ENCODE measurements at regions not wholly inside any gene's neighbourhood (a gene's known extent, or its start where the extent isn't known, plus 50 kb on each side); places are given as distances from the start of the nearest gene placed in this dataset.

- no peak overlapping the region for H3K4me3 ChIP-seq (ENCODE audit: low read depth, low read length)
- no peaks in the 10 kb centered on the region for H3K27me3 ChIP-seq (ENCODE audit: control insufficient read depth, insufficient read depth, low read length)
- TF ChIP-seq, protein P1, sequence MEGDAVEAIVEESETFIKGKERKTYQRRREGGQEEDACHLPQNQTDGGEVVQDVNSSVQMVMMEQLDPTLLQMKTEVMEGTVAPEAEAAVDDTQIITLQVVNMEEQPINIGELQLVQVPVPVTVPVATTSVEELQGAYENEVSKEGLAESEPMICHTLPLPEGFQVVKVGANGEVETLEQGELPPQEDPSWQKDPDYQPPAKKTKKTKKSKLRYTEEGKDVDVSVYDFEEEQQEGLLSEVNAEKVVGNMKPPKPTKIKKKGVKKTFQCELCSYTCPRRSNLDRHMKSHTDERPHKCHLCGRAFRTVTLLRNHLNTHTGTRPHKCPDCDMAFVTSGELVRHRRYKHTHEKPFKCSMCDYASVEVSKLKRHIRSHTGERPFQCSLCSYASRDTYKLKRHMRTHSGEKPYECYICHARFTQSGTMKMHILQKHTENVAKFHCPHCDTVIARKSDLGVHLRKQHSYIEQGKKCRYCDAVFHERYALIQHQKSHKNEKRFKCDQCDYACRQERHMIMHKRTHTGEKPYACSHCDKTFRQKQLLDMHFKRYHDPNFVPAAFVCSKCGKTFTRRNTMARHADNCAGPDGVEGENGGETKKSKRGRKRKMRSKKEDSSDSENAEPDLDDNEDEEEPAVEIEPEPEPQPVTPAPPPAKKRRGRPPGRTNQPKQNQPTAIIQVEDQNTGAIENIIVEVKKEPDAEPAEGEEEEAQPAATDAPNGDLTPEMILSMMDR (IDR thresholded peaks at IDR 0.05; ENCODE audit: insufficient read depth, low read length, poor library complexity, severe bottlenecking), result no peak
- H3K36me3 ChIP-seq (ENCODE audit: control insufficient read depth, insufficient read depth, low read length), result no peaks in the 10 kb centered on the region
- no peak for DNase-seq (ENCODE audit: low read depth)
These were observed 1185.9 kb upstream of the TENM4 start for GRCh38 chr11:80626721-80627120.

DNA sequence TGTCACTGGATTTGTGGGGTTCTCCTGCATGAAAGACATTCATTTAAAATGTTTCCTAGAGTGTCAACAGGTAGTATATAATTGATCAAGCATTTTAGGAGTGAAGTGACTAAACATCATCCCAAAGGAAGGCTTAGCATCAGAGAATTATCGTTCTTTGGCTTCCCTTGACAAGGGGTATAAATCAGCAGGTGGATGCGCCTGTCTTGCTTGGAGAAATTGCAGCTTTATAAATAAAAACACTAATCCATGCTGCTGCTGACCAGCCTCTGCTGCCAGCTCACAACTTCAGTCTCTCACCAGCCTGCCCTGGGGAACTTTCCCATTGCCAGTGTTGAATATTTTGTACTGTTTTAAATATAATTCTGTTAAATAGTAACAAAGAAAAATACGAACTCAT lies 1184.7 kb upstream of the TENM4 start:
- TF ChIP-seq, protein P1 (IDR thresholded peaks at IDR 0.05; ENCODE audit: insufficient read depth, low read length, poor library complexity, severe bottlenecking), result no peak
- H3K4me3 ChIP-seq (ENCODE audit: low read depth, low read length), result no peak overlapping the region
- no peaks in the 10 kb centered on the region for H3K36me3 ChIP-seq (ENCODE audit: control insufficient read depth, insufficient read depth, low read length)
- H3K27me3 ChIP-seq (ENCODE audit: control insufficient read depth, insufficient read depth, low read length), result no peaks in the 10 kb centered on the region
- DNase-seq (ENCODE audit: low read depth), result no peak

- Histone ChIP-seq H3K36me3 (ENCODE audit: control insufficient read depth, insufficient read depth, low read length) (no peaks in the 10 kb centered on the region), H3K27me3 (ENCODE audit: control insufficient read depth, insufficient read depth, low read length) (no peaks in the 10 kb centered on the region), H3K4me3 (ENCODE audit: low read depth, low read length) (no peak overlapping the region)
- TF ChIP-seq, protein P1 (IDR thresholded peaks at IDR 0.05; ENCODE audit: insufficient read depth, low read length, poor library complexity, severe bottlenecking), result no peak
- DNase-seq (ENCODE audit: low read depth), result no peak
These were observed 1181.0 kb upstream of the TENM4 start for GRCh38 chr11:80621871-80622270.

- Histone ChIP-seq H3K27me3 (ENCODE audit: control insufficient read depth, insufficient read depth, low read length) (no peaks in the 10 kb centered on the region), H3K4me3 (ENCODE audit: low read depth, low read length) (no peak overlapping the region), H3K36me3 (ENCODE audit: control insufficient read depth, insufficient read depth, low read length) (no peaks in the 10 kb centered on the region)
- TF ChIP-seq, protein P1 (IDR thresholded peaks at IDR 0.05; ENCODE audit: insufficient read depth, low read length, poor library complexity, severe bottlenecking), result no peak
- DNase-seq (ENCODE audit: low read depth), result no peak
These were observed 1180.0 kb upstream of the TENM4 start for GRCh38 chr11:80620867-80621266.

- TF ChIP-seq, protein P1 (IDR thresholded peaks at IDR 0.05; ENCODE audit: insufficient read depth, low read length, poor library complexity, severe bottlenecking), result no peak
- Histone ChIP-seq H3K4me3 (ENCODE audit: low read depth, low read length) (no peak overlapping the region), H3K27me3 (ENCODE audit: control insufficient read depth, insufficient read depth, low read length) (no peaks in the 10 kb centered on the region), H3K36me3 (ENCODE audit: control insufficient read depth, insufficient read depth, low read length) (no peaks in the 10 kb centered on the region)
- no peak for DNase-seq (ENCODE audit: low read depth)
These were observed 1176.3 kb upstream of the TENM4 start for GRCh38 chr11:80617156-80617555.

DNA sequence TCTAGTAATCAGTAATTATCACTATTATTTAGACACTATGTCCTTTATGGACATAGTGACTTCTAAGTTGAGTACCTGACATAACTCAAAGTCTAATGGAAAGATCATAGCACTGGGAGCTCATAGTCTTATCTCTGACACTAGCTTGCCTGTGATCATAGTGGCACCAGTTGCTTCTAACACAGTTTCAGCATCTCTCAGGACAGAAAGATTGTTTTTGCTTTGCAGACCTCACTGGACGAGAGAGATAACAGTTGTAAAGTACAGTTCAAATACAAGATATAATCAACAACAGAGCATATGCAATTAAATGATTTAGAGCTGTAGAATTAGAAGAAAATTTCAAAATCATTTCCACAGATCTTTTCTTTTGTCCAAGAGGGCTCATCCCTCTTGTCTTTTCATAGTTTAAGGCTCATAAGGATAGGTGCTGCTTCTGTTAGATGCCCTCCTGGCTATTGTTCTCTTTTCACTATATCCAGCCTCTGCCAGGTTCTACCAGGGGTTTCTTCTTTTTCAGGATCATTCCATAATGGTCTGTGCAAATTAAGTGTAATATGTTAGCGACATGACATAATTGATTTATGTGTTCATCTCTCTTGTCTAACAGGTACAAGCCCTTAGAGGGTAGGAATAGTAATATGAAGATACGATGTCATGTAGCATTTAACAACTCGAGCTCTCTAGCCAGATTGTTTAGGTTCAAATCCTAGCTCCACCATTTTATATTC lies 1175.4 kb upstream of the TENM4 start:
- Histone ChIP-seq H3K4me3 (ENCODE audit: low read depth, low read length) (no peak overlapping the region), H3K36me3 (ENCODE audit: control insufficient read depth, insufficient read depth, low read length) (no peaks in the 10 kb centered on the region), H3K27me3 (ENCODE audit: control insufficient read depth, insufficient read depth, low read length) (no peaks in the 10 kb centered on the region)
- DNase-seq (ENCODE audit: low read depth), result no peak
- TF ChIP-seq, protein P1 (IDR thresholded peaks at IDR 0.05; ENCODE audit: insufficient read depth, low read length, poor library complexity, severe bottlenecking), result no peak
